ENCODE measurements at regions not wholly inside any gene's neighbourhood (a gene's known extent, or its start where the extent isn't known, plus 50 kb on each side); places are given as distances from the start of the nearest gene placed in this dataset.

GRCh38 chr18:27609221-27609620, 424.1 kb upstream of the CHST9 start:
- in situ Hi-C loops (cut with MboI; ENCODE audit: low sequenced_read_pairs) = loop anchor here (10.0 kb wide), 1 partner anchor 586 kb away; no protein-coding TSS in a partner anchor
- no peak overlapping the region for H4K91ac ChIP-seq (ENCODE audit: insufficient read depth, low read depth, low read length)
- no peaks in the 10 kb centered on the region for H4K20me1 ChIP-seq (ENCODE audit: insufficient read depth, low read length)
- no peak overlapping the region for H3K4ac ChIP-seq (ENCODE audit: low read depth, low read length)
- TF ChIP-seq MAFK (IDR thresholded peaks at IDR 0.05; ENCODE audit: low read depth, low read length) (no peak), POLR2A (IDR thresholded peaks at IDR 0.05; ENCODE audit: low read depth, low read length) (no peak), CEBPB (IDR thresholded peaks at IDR 0.05; ENCODE audit: low read depth, low read length) (no peak), FOS (IDR thresholded peaks at IDR 0.05; ENCODE audit: low read depth, low read length) (no peak), USF2 (IDR thresholded peaks at IDR 0.05; ENCODE audit: low read depth, low read length) (no peak), SMC3 (IDR thresholded peaks at IDR 0.05; ENCODE audit: low read depth, low read length) (no peak), CHD1 (IDR thresholded peaks at IDR 0.05; ENCODE audit: low read depth, low read length) (no peak), RCOR1 (IDR thresholded peaks at IDR 0.05; ENCODE audit: insufficient replicate concordance, low read length) (no peak), BHLHE40 (IDR thresholded peaks at IDR 0.05; ENCODE audit: low read depth, low read length) (no peak), MXI1 (IDR thresholded peaks at IDR 0.05; ENCODE audit: borderline replicate concordance, low read depth, low read length) (no peak), RFX5 (IDR thresholded peaks at IDR 0.05; ENCODE audit: low read depth, low read length) (no peak), ELK1 (IDR thresholded peaks at IDR 0.05; ENCODE audit: borderline replicate concordance, low read depth, low read length) (no peak), MAZ (IDR thresholded peaks at IDR 0.05; ENCODE audit: borderline replicate concordance, low read depth, low read length) (no peak)
- TF ChIP-seq, protein P1, sequence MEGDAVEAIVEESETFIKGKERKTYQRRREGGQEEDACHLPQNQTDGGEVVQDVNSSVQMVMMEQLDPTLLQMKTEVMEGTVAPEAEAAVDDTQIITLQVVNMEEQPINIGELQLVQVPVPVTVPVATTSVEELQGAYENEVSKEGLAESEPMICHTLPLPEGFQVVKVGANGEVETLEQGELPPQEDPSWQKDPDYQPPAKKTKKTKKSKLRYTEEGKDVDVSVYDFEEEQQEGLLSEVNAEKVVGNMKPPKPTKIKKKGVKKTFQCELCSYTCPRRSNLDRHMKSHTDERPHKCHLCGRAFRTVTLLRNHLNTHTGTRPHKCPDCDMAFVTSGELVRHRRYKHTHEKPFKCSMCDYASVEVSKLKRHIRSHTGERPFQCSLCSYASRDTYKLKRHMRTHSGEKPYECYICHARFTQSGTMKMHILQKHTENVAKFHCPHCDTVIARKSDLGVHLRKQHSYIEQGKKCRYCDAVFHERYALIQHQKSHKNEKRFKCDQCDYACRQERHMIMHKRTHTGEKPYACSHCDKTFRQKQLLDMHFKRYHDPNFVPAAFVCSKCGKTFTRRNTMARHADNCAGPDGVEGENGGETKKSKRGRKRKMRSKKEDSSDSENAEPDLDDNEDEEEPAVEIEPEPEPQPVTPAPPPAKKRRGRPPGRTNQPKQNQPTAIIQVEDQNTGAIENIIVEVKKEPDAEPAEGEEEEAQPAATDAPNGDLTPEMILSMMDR (conservative IDR thresholded peaks at IDR 0.05; ENCODE audit: low read depth, low read length) = no peak
- no peaks in the 10 kb centered on the region for H3K4me1 ChIP-seq (ENCODE audit: control insufficient read depth, insufficient read depth, low read length)
- H2BK20ac ChIP-seq (ENCODE audit: low read depth, low read length) = no peak overlapping the region
- intact Hi-C loops (cut with micrococcal nuclease) = loop anchor here (5.0 to 10.0 kb wide), 5 partner anchors 406 to 1536 kb away; partner anchors contain the start of gene CDH2
- H4K5ac ChIP-seq (ENCODE audit: low read depth, low read length) = no peak overlapping the region
- no peak for DNase-seq
- no peak overlapping the region for H3K14ac ChIP-seq (replicated peaks; ENCODE audit: low read depth, low read length)
- H4K8ac ChIP-seq (ENCODE audit: low read depth in 2 of 2, low read length in 2 of 2) = no peak overlapping the region
- dilution Hi-C loops (cut with HindIII; ENCODE audit: low sequenced_read_pairs, unreplicated experiment) = no loop called here
- no peak overlapping the region for H2BK120ac ChIP-seq (ENCODE audit: low read depth, low read length)
- no peak overlapping the region for H2AK9ac ChIP-seq (replicated peaks; ENCODE audit: low read depth, low read length, poor library complexity)
- ATAC-seq (ENCODE audit: low read depth) = no peak
- no peaks in the 10 kb centered on the region for H3K36me3 ChIP-seq (ENCODE audit: control insufficient read depth, insufficient read depth, low read length)
- H3K4me3 ChIP-seq (ENCODE audit: insufficient read depth, low read depth, low read length) = no peak overlapping the region
- H3K18ac ChIP-seq (ENCODE audit: low read depth, low read length) = no peak overlapping the region
- no peaks in the 10 kb centered on the region for H3K27me3 ChIP-seq (ENCODE audit: control insufficient read depth, insufficient read depth, low read length)
- H2BK5ac ChIP-seq (ENCODE audit: low read depth, low read length, poor library complexity, severe bottlenecking) = no peak overlapping the region
- no peak overlapping the region for H3K27ac ChIP-seq (ENCODE audit: insufficient read depth, low read length)
- no peak overlapping the region for H2BK15ac ChIP-seq (ENCODE audit: low read depth, low read length)
- no peaks in the 10 kb centered on the region for H3K9me1 ChIP-seq (ENCODE audit: insufficient read depth, low read length)
- no peak overlapping the region for H2AK5ac ChIP-seq (ENCODE audit: low read depth, low read length)
- H3K23ac ChIP-seq (ENCODE audit: low read depth, low read length) = no peak overlapping the region
- no peaks in the 10 kb centered on the region for H3K79me1 ChIP-seq (ENCODE audit: low read depth in 1 of 2, low read length in 2 of 2)
- no TSS peak for BruUV-seq (replicated peaks)
- no peak overlapping the region for H2AFZ ChIP-seq (replicated peaks; ENCODE audit: low read length, poor library complexity)
- no peak overlapping the region for H3K4me2 ChIP-seq (ENCODE audit: low read depth, low read length)
- H3K56ac ChIP-seq (ENCODE audit: extremely low read depth, insufficient read depth, low read length) = no peak overlapping the region
- H3K9me3 ChIP-seq (ENCODE audit: control insufficient read depth, insufficient read depth, low read length) = no peaks in the 10 kb centered on the region
- POLR2A ChIA-PET (ENCODE audit: unreplicated experiment) = no interaction called here
- CTCF ChIA-PET = interaction anchor here (0.7 to 1.3 kb wide), 2 partner anchors 12 to 1303 kb away, joined by 3 read pairs; no protein-coding TSS in a partner anchor
- H3K9ac ChIP-seq (ENCODE audit: low read depth, low read length) = no peak overlapping the region
